HCT116 (cell line): ENCODE measurements at regions not wholly inside any gene's neighbourhood (a gene's known extent, or its start where the extent isn't known, plus 50 kb on each side); places are given as distances from the start of the nearest gene placed in this dataset.

Experiments used
- EGR1 ChIP-seq: IDR thresholded peaks from 2 replicates; pipeline ENCODE4 v1.6.1; 2012; ENCODE audit warnings: low read depth
- POLR2A ChIP-seq: IDR thresholded peaks from 2 replicates; pipeline ENCODE4 v1.7.0; 2011; ENCODE audit warnings: borderline replicate concordance; ENCODE audit not compliant: insufficient read depth, insufficient read length; ENCODE audit errors: extremely low read depth
- RAD21 ChIP-seq: IDR thresholded peaks from 2 replicates; pipeline ENCODE4 v1.6.1; 2012; ENCODE audit warnings: low read depth, mild to moderate bottlenecking
- TF ChIP-seq, protein P1 (sequence below): IDR thresholded peaks from 2 replicates; pipeline ENCODE4 v1.6.1; 2012; ENCODE audit warnings: low read depth
- TF ChIP-seq, protein P2 (sequence below), 3 experiments: fragments of 200-600 bp in 1 of 3; sonication (generic) in 1 of 3; IDR thresholded peaks in 2 of 3; conservative IDR thresholded peaks in 1 of 3; 2 replicates each; pipeline ENCODE4 v1.5.1; 2012 to 2017; ENCODE audit warnings: low read depth in 2 of 3, low read length in 2 of 3, antibody characterized with exemption in 1 of 3, borderline replicate concordance in 1 of 3, control low read depth in 1 of 3, mild to moderate bottlenecking in 1 of 3, mixed read lengths in 1 of 3, mixed run types in 1 of 3, moderate library complexity in 1 of 3; ENCODE audit not compliant: insufficient read depth in 1 of 3

DNA sequence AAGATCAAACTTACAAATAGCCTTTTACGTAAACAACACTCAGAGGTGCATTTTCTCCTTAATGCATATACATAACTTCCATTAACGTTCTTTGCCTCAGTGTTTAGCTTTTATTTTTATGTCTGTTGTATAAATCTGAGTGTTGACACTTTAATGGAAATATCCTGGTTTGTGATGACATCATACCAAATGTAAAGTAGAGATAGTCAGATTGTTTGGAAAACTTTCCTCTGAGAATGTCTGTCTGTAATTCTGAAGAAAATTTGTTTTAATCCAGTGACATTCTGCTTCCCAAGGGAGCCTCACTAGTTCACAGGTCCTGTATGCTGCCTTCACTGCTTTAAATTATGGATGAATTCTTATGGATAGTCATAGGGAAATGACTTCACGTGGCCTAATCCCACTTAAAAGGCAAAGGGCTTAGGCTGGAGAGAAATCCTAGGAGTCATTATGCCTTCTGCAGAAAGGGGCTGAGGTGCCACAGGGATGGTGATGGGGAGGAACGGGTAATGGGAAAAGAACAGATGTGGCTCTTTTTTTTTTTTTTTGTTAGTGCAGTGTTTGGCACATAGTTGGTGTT is 93.2 kb downstream of the DNAJB9 start:
- TF ChIP-seq, protein P1, sequence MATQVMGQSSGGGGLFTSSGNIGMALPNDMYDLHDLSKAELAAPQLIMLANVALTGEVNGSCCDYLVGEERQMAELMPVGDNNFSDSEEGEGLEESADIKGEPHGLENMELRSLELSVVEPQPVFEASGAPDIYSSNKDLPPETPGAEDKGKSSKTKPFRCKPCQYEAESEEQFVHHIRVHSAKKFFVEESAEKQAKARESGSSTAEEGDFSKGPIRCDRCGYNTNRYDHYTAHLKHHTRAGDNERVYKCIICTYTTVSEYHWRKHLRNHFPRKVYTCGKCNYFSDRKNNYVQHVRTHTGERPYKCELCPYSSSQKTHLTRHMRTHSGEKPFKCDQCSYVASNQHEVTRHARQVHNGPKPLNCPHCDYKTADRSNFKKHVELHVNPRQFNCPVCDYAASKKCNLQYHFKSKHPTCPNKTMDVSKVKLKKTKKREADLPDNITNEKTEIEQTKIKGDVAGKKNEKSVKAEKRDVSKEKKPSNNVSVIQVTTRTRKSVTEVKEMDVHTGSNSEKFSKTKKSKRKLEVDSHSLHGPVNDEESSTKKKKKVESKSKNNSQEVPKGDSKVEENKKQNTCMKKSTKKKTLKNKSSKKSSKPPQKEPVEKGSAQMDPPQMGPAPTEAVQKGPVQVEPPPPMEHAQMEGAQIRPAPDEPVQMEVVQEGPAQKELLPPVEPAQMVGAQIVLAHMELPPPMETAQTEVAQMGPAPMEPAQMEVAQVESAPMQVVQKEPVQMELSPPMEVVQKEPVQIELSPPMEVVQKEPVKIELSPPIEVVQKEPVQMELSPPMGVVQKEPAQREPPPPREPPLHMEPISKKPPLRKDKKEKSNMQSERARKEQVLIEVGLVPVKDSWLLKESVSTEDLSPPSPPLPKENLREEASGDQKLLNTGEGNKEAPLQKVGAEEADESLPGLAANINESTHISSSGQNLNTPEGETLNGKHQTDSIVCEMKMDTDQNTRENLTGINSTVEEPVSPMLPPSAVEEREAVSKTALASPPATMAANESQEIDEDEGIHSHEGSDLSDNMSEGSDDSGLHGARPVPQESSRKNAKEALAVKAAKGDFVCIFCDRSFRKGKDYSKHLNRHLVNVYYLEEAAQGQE: no peak
- TF ChIP-seq, protein P2, sequence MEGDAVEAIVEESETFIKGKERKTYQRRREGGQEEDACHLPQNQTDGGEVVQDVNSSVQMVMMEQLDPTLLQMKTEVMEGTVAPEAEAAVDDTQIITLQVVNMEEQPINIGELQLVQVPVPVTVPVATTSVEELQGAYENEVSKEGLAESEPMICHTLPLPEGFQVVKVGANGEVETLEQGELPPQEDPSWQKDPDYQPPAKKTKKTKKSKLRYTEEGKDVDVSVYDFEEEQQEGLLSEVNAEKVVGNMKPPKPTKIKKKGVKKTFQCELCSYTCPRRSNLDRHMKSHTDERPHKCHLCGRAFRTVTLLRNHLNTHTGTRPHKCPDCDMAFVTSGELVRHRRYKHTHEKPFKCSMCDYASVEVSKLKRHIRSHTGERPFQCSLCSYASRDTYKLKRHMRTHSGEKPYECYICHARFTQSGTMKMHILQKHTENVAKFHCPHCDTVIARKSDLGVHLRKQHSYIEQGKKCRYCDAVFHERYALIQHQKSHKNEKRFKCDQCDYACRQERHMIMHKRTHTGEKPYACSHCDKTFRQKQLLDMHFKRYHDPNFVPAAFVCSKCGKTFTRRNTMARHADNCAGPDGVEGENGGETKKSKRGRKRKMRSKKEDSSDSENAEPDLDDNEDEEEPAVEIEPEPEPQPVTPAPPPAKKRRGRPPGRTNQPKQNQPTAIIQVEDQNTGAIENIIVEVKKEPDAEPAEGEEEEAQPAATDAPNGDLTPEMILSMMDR (IDR thresholded peaks at IDR 0.05 in 2 of 3, conservative IDR thresholded peaks at IDR 0.05 in 1 of 3; ENCODE audit: borderline replicate concordance in 1 of 3, insufficient read depth in 1 of 3, low read depth in 2 of 3, low read length in 2 of 3): no peak
- no peak for TF ChIP-seq RAD21
- no peak for TF ChIP-seq EGR1
- no peak for TF ChIP-seq POLR2A
